Fibroblast of lung (primary cell): ENCODE measurements at regions not wholly inside any gene's neighbourhood (a gene's known extent, or its start where the extent isn't known, plus 50 kb on each side); places are given as distances from the start of the nearest gene placed in this dataset.

Source experiments
- DNase-seq, 2 donors: peaks; one replicate each; pipeline versions ENCODE4 v3.0.0 to v3.0.0-alpha.2; 2010; ENCODE audit warnings: low read depth in 2 of 2
- H2AFZ ChIP-seq: 2 replicates; pipeline ENCODE4 v1.5.1; 2012; ENCODE audit warnings: low read length, control low read depth, inconsistent platforms
- H3K27ac ChIP-seq: 2 replicates; pipeline ENCODE4 v1.5.1; 2011; ENCODE audit warnings: low read length, control low read depth; ENCODE audit not compliant: insufficient read depth
- H3K27me3 ChIP-seq: 2 replicates; pipeline ENCODE4 v1.5.1; 2011; ENCODE audit warnings: mild to moderate bottlenecking, low read length; ENCODE audit not compliant: control insufficient read depth, insufficient read depth
- H3K36me3 ChIP-seq: 2 replicates; pipeline ENCODE4 v1.5.1; 2011; ENCODE audit warnings: low read length; ENCODE audit not compliant: control insufficient read depth, insufficient read depth
- H3K4me1 ChIP-seq: 2 replicates; pipeline ENCODE4 v1.5.1; 2011; ENCODE audit warnings: low read length; ENCODE audit not compliant: control insufficient read depth, insufficient read depth; ENCODE audit errors: extremely low read depth
- H3K4me2 ChIP-seq: 2 replicates; pipeline ENCODE4 v1.5.1; 2011; ENCODE audit warnings: low read length, control low read depth; ENCODE audit not compliant: insufficient read depth; ENCODE audit errors: extremely low read depth
- H3K4me3 ChIP-seq, 4 experiments: fragments of 200-600 bp in 1 of 4; sonication (generic) in 1 of 4; replicated peaks in 1 of 4; 2 replicates each; pipeline ENCODE4 v1.5.1; 2011 to 2016; ENCODE audit warnings: low read length in 4 of 4, low read depth in 3 of 4, mild to moderate bottlenecking in 3 of 4, control low read depth in 2 of 4, inconsistent platforms in 1 of 4, mixed read lengths in 1 of 4; ENCODE audit not compliant: insufficient read depth in 1 of 4; ENCODE audit errors: control extremely low read depth in 1 of 4
- H3K79me2 ChIP-seq: 2 replicates; pipeline ENCODE4 v1.5.1; 2012; ENCODE audit warnings: mild to moderate bottlenecking, low read length, inconsistent platforms; ENCODE audit not compliant: control insufficient read depth, insufficient read depth
- H3K9ac ChIP-seq: 2 replicates; pipeline ENCODE4 v1.5.1; 2011; ENCODE audit warnings: mild to moderate bottlenecking, low read length, control low read depth; ENCODE audit not compliant: insufficient read depth
- H3K9me3 ChIP-seq: 2 replicates; pipeline ENCODE4 v1.5.1; 2012; ENCODE audit warnings: low read depth, low read length; ENCODE audit not compliant: control insufficient read depth, insufficient read depth
- H4K20me1 ChIP-seq: 2 replicates; pipeline ENCODE4 v1.5.1; 2011; ENCODE audit warnings: low read length; ENCODE audit not compliant: control insufficient read depth, insufficient read depth; ENCODE audit errors: extremely low read depth
- EZH2 ChIP-seq: IDR thresholded peaks from 2 replicates; pipeline ENCODE4 v1.5.1; 2012; ENCODE audit warnings: low read length, control low read depth, mild to moderate bottlenecking; ENCODE audit errors: missing control alignments
- TF ChIP-seq, protein P1 (sequence below), 2 donors: IDR thresholded peaks in 1 of 2; conservative IDR thresholded peaks in 1 of 2; 1 replicate in 1 of 2; 2 replicates in 1 of 2; pipeline ENCODE4 v1.5.1; 2011 to 2012; ENCODE audit warnings: low read length in 2 of 2, control low read depth in 1 of 2, inconsistent platforms in 1 of 2, low read depth in 1 of 2, mild to moderate bottlenecking in 1 of 2

DNA sequence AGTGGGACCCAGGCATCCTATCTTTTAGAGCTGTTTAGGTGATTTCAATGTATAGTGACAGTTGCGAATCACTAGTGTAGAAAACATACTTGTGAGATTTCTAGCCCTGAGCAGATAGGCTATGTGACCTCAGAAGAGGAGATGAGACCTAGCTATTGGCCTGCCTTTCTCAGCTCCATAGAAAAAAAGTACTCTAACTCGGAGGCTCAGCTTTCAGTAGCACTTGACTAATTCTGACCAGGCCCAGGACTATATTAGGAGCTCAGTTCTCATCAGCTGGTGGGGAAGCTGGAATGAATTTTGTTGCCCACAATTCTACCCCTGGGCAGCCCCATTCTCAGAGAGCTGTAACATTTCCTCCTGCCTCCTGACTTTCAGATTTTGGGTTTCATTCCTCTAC is 179.9 kb upstream of the NAMPT start:
- no peak overlapping the region for H3K27ac ChIP-seq

DNA sequence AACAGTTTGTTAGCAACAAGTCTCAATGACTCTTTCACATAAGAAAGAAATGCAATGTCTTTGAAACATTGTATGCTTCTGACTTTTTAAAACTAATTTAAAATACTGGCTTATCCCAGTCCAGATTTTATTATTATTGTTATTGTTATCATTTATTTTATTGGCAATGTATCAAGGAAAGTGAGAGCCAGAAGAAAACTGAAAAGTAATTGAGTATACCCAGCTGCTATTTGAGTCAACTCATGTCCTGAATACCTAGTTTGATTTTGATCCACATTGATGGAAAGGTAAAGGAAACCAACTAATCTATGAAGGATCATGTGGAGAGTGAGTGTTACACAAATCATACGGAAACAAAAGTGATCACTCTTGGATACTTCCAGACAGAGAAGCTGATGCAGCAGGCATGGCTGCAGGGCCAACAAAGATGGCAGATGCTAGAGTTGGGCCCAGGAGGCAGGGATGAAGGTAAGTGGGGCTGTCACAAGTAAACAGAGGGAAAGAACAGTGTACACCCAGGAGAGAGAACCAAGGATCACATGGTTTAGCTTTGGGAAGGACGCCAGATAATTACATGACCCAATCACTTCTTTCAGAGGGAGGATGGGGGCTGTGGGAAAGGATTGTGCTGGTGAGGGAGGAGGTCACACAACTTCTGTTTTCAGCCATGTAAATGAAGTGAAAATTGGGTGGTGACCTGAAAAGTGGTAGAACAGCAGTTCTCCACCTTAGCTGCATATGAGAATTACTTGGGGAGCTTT is 179.2 kb upstream of the NAMPT start:
- H3K27ac ChIP-seq, result no peak overlapping the region
- H3K79me2 ChIP-seq, result no peaks in the 10 kb centered on the region
- H2AFZ ChIP-seq, result no peak overlapping the region
- no peaks in the 10 kb centered on the region for H4K20me1 ChIP-seq
- no peak overlapping the region for H3K9ac ChIP-seq
- no peaks in the 10 kb centered on the region for H3K27me3 ChIP-seq
- TF ChIP-seq, protein P1, sequence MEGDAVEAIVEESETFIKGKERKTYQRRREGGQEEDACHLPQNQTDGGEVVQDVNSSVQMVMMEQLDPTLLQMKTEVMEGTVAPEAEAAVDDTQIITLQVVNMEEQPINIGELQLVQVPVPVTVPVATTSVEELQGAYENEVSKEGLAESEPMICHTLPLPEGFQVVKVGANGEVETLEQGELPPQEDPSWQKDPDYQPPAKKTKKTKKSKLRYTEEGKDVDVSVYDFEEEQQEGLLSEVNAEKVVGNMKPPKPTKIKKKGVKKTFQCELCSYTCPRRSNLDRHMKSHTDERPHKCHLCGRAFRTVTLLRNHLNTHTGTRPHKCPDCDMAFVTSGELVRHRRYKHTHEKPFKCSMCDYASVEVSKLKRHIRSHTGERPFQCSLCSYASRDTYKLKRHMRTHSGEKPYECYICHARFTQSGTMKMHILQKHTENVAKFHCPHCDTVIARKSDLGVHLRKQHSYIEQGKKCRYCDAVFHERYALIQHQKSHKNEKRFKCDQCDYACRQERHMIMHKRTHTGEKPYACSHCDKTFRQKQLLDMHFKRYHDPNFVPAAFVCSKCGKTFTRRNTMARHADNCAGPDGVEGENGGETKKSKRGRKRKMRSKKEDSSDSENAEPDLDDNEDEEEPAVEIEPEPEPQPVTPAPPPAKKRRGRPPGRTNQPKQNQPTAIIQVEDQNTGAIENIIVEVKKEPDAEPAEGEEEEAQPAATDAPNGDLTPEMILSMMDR (conservative IDR thresholded peaks at IDR 0.05 in 1 of 2, IDR thresholded peaks at IDR 0.05 in 1 of 2; ENCODE audit: low read depth in 1 of 2, low read length in 2 of 2), result no peak
- TF ChIP-seq EZH2, result no peak
- H3K36me3 ChIP-seq, result no peaks in the 10 kb centered on the region
- H3K4me3 ChIP-seq, result no peak overlapping the region
- H3K4me2 ChIP-seq, result no peak overlapping the region
- peak in 1 of 2 donors; percentile 29 for DNase-seq
- no peaks in the 10 kb centered on the region for H3K9me3 ChIP-seq
- H3K4me1 ChIP-seq, result no peaks in the 10 kb centered on the region

More for the DNA sequence above, 179.9 kb upstream of the NAMPT start:
- Histone ChIP-seq H3K4me3 (no peak overlapping the region), H3K36me3 (no peaks in the 10 kb centered on the region), H3K4me1 (no peaks in the 10 kb centered on the region), H3K79me2 (no peaks in the 10 kb centered on the region), H2AFZ (no peak overlapping the region), H4K20me1 (no peaks in the 10 kb centered on the region), H3K9me3 (no peaks in the 10 kb centered on the region), H3K27me3 (no peaks in the 10 kb centered on the region), H3K9ac (no peak overlapping the region), H3K4me2 (no peak overlapping the region)
- DNase-seq, result no peak
- TF ChIP-seq, protein P1 (conservative IDR thresholded peaks at IDR 0.05 in 1 of 2, IDR thresholded peaks at IDR 0.05 in 1 of 2; ENCODE audit: low read depth in 1 of 2, low read length in 2 of 2), result no peak
- no peak for TF ChIP-seq EZH2

DNA sequence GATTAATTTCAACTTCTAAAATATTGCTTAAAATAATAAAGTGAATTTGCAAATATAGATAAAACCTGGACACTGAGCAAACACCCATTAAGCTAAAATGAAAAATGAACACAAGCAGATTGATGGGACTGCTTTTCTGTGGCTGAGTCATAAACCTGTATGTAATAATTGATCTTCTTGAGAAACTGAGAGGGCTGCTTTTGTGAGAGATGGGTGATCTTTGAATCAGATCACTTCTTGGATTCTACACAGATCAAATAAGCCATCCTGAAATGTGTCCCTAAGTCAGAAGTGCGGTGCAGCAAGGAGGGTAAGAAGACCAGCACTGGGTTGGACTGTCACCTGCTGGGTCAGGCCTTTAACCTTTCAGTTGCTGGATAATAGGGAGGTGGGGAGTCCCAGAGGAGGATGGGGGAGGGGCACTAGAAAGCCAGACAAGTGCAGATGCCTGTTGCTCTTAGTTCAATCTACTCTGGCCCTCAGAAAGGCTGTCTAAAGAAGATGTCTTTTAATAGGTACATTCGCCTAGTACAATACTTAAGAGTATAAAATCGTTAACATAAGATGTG is 178.2 kb upstream of the NAMPT start:
- H3K9ac ChIP-seq, result no peak overlapping the region
- H3K27me3 ChIP-seq, result no peaks in the 10 kb centered on the region

More for the DNA sequence above, 178.2 kb upstream of the NAMPT start:
- H3K36me3 ChIP-seq, result no peaks in the 10 kb centered on the region
- no peaks in the 10 kb centered on the region for H3K4me1 ChIP-seq
- no peak overlapping the region for H3K4me3 ChIP-seq
- no peaks in the 10 kb centered on the region for H3K9me3 ChIP-seq
- no peaks in the 10 kb centered on the region for H4K20me1 ChIP-seq
- no peak for TF ChIP-seq EZH2
- TF ChIP-seq, protein P1 (conservative IDR thresholded peaks at IDR 0.05 in 1 of 2, IDR thresholded peaks at IDR 0.05 in 1 of 2; ENCODE audit: low read depth in 1 of 2, low read length in 2 of 2), result no peak
- no peaks in the 10 kb centered on the region for H3K79me2 ChIP-seq
- no peak overlapping the region for H2AFZ ChIP-seq
- H3K4me2 ChIP-seq, result no peak overlapping the region
- no peak for DNase-seq
- H3K27ac ChIP-seq, result no peak overlapping the region
